HFFc6 (cell line): ENCODE measurements at regions not wholly inside any gene's neighbourhood (a gene's known extent, or its start where the extent isn't known, plus 50 kb on each side); places are given as distances from the start of the nearest gene placed in this dataset.

Source experiments
- DNase-seq: peaks from one replicate; pipeline ENCODE4 v3.0.0-alpha.2; 2018
- H3K27ac Mint-ChIP-seq: 2 replicates; pipeline ENCODE4 v1.8.0; 2020; ENCODE audit warnings: mild to moderate bottlenecking, mixed read lengths
- H3K27me3 Mint-ChIP-seq: 2 replicates; pipeline ENCODE4 v1.8.0; 2021; ENCODE audit warnings: mild to moderate bottlenecking, moderate library complexity, mixed read lengths; ENCODE audit not compliant: insufficient read depth
- H3K36me3 Mint-ChIP-seq: 2 replicates; pipeline ENCODE4 v1.8.0; 2021; ENCODE audit warnings: low read depth, mixed read lengths
- H3K4me1 Mint-ChIP-seq: 2 replicates; pipeline ENCODE4 v1.8.0; 2020; ENCODE audit warnings: low read depth, mixed read lengths
- H3K4me3 Mint-ChIP-seq: 2 replicates; pipeline ENCODE4 v1.8.0; 2020; ENCODE audit warnings: mild to moderate bottlenecking, moderate library complexity, mixed read lengths
- H3K9me3 Mint-ChIP-seq: 2 replicates; pipeline ENCODE4 v1.8.0; 2020; ENCODE audit warnings: mild to moderate bottlenecking, mixed read lengths
- TF ChIP-seq, protein P1 (sequence below): fragments of 200-600 bp; sonication (generic); IDR thresholded peaks from 2 replicates; pipeline ENCODE4 v1.5.0; 2021; ENCODE audit warnings: antibody characterized with exemption, mild to moderate bottlenecking

DNA sequence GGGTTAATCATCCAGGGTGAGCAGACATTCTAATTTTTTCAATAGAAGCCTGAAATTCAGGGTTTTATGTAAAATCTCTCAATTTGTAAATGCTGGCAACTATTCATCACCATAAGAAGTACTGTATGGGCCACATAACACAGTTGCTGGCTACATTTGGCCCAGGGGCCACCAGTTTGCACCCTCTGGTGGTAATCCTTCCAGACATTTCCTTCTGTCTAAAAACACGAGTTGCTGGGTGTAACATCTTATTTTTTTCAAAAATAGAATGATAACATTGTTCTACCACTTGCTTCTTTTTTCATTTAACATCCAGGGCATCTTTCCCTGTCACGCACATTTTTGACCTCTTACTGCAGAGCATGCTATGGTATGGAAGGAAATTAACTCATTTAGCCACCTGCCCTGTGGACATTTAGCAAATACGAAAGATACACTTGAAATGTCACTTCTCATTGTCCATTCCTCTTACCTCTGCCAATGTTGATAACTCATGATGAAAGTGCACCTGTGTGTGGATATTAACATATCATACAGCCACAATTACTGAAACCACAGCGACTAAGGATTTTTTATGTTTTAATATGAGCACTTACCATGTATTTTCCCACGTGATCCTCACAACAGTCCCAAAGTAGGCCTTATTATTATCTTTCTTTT is 117.5 kb upstream of the ARHGEF3 start:
- Mint-ChIP-seq H3K27ac (no peak overlapping the region), H3K4me1 (peaks cover 28% of the 10 kb centered on the region), H3K27me3 (peaks cover 16% of the 10 kb centered on the region; the same call in 1 of the 2 replicates), H3K36me3 (no peaks in the 10 kb centered on the region), H3K4me3 (no peak overlapping the region), H3K9me3 (no peaks in the 10 kb centered on the region)
- no peak for DNase-seq
- TF ChIP-seq, protein P1, sequence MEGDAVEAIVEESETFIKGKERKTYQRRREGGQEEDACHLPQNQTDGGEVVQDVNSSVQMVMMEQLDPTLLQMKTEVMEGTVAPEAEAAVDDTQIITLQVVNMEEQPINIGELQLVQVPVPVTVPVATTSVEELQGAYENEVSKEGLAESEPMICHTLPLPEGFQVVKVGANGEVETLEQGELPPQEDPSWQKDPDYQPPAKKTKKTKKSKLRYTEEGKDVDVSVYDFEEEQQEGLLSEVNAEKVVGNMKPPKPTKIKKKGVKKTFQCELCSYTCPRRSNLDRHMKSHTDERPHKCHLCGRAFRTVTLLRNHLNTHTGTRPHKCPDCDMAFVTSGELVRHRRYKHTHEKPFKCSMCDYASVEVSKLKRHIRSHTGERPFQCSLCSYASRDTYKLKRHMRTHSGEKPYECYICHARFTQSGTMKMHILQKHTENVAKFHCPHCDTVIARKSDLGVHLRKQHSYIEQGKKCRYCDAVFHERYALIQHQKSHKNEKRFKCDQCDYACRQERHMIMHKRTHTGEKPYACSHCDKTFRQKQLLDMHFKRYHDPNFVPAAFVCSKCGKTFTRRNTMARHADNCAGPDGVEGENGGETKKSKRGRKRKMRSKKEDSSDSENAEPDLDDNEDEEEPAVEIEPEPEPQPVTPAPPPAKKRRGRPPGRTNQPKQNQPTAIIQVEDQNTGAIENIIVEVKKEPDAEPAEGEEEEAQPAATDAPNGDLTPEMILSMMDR: 0 out of 2 replicates have a peak, but pooled peaks have one; percentile 19

DNA sequence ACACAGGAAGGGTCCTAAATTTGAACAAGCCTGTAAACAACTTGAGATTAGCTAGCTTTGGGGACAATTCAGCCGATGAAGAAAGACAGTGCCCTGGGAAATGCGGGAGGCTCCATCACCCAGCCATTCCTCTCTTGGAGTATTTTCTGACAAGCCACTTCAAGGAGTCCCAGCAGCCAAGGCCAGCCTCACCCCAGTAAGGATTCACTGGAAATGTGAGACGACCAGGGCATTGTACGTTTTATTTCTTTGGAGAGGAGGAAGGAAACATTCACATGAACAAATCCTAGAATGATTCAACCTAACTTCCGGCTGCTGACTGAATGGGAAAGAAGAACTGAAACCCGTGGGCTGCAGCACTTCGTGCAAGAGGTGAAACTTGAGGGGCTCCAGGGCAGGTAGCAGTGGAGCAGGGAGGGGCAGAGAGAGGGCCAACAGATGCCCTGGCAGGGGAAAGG is 116.4 kb upstream of the ARHGEF3 start:
- Mint-ChIP-seq H3K4me3 (no peak overlapping the region), H3K9me3 (no peaks in the 10 kb centered on the region), H3K27ac (no peak overlapping the region), H3K4me1 (peaks cover 16% of the 10 kb centered on the region), H3K36me3 (no peaks in the 10 kb centered on the region), H3K27me3 (peaks cover 16% of the 10 kb centered on the region; the same call in 1 of the 2 replicates)
- TF ChIP-seq, protein P1: no peak
- no peak for DNase-seq

DNA sequence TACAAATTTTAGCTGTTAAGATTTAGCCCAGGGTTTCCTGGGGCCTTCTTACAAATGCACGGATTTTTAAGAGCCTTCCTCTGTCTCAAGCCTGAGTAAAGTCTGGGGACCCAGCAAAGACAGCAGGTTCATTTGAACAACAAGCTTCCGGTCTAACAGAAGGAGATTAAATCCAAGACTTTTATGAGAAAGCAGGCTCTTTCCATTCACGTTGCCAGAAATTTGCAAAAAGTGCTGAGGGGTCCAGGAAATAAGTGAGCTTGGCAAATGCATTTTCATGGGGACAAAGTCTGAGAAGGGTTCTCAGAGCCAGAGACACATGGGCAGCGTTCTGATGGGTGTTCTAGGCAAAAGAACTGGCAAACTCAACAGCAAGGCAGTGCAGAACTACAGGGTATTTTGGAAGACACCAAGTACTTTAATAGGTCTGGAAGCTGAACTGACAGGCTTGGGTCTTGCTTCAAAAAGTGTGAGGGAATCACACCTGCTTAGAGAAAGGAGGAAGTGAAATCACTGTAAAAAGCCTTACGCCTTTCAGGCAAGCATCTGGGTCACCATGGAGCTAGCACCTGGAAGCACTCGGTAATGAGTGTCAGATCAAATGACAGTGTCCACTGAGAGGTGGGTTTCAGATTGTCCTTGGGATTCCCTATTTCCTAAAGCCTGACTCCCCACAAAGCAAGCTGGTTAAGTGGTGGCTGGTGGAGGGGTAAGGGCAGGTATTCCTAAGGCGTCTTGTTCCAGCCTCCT is 115.8 kb upstream of the ARHGEF3 start:
- Mint-ChIP-seq H3K4me3 (no peak overlapping the region), H3K4me1 (peaks cover 15% of the 10 kb centered on the region), H3K27me3 (peaks cover 16% of the 10 kb centered on the region; the same call in 1 of the 2 replicates), H3K9me3 (no peaks in the 10 kb centered on the region), H3K36me3 (no peaks in the 10 kb centered on the region), H3K27ac (no peak overlapping the region)
- no peak for DNase-seq
- TF ChIP-seq, protein P1: no peak

DNA sequence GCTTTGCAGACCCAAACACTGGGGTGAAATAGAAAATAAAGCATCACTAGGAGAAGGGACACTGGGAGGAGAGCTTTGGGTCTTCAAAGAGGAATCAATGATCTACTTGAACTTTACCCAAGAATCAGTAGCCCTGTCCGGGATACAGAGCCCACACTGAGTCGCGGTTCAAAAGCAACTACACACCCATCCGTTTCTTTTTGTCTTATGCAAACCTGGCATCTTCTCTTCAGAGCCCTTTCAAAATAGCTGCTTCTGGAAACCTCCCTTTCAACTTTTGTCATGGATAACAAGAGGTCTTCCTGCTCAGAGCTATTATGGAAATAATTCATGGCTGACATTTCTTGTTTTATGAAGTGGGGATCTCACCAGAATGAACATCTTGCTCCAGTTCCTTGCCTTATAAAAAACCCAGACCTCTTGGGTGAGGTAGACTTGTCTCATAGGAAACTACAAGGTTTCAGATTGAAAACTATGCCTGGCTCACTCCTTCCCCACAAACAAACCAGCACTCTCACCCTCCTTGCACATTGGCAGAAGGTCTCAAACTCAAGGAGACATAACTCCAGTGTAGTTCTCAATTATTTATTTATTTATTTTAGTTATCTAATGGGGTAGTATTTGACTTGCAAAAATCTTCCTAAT is 115.1 kb upstream of the ARHGEF3 start:
- peaks cover 8% of the 10 kb centered on the region for H3K4me1 Mint-ChIP-seq
- no peaks in the 10 kb centered on the region for H3K9me3 Mint-ChIP-seq
- no peak overlapping the region for H3K27ac Mint-ChIP-seq
- H3K4me3 Mint-ChIP-seq: no peak overlapping the region
- H3K27me3 Mint-ChIP-seq: peaks cover 16% of the 10 kb centered on the region; the same call in 1 of the 2 replicates
- TF ChIP-seq, protein P1: no peak
- no peaks in the 10 kb centered on the region for H3K36me3 Mint-ChIP-seq
- no peak for DNase-seq

DNA sequence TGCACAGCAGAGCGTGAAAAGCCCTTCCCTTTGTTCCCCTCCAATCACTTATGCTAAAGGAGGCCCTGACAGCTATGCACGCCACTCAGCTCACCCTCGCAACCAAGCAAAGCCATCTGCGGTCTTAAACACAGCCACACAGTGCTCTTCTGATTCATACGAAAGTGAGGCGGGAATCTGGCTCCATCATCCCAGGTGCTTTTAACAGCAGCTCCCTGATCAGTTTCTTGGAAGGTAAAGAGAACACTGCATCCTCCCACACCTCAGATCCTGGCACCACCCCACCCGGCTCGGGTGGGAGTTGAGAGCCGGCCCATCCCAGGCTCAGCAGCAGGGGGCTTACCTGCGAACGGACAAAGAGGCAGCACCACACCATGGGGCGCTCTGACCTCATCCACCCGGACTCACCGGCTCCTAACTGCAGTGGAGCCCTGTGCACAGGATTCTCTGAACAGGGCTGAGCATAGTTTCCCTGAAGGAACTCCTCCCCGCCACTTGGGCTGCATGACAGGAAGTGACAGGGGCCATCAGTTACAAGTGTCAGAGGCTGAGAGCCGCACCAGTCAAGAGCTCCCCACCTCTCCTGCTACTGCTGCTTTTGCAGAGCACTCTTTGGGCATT is 114.3 kb upstream of the ARHGEF3 start:
- Mint-ChIP-seq H3K4me3 (no peak overlapping the region), H3K36me3 (no peaks in the 10 kb centered on the region), H3K27me3 (peaks cover 16% of the 10 kb centered on the region; the same call in 1 of the 2 replicates), H3K4me1 (no peaks in the 10 kb centered on the region; the same call in 1 of the 2 replicates), H3K9me3 (no peaks in the 10 kb centered on the region), H3K27ac (no peak overlapping the region)
- DNase-seq: no peak
- TF ChIP-seq, protein P1: no peak
